ENCODE measurements at regions not wholly inside any gene's neighbourhood (a gene's known extent, or its start where the extent isn't known, plus 50 kb on each side); places are given as distances from the start of the nearest gene placed in this dataset.

DNA sequence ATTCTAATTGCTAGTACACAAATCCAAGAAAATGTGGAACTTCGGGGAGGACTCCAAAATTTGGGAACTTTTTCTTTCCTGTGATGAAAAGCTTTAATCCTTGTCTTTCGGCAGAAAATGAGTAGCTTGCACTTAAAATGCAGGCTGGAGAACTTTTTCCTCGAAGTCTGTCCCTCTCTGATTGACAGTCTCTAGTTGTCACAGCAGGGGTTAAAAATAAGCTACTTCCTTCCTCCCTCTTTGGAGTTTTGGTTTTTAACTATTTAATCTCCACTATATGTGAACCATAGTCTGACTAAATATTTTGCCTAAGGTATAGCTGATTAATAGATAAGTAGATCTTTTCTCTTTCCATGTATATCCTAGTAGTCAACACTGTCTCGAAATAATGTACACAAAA, 66.8 kb upstream of the MBOAT1 start:
- no peak for TF ChIP-seq ZFX (IDR thresholded peaks at IDR 0.05; ENCODE audit: borderline replicate concordance)
- no peak for TF ChIP-seq CTCF (IDR thresholded peaks at IDR 0.05)
- H3K27ac ChIP-seq: no peak overlapping the region

- no peak for TF ChIP-seq CTCF (IDR thresholded peaks at IDR 0.05)
- no peak for TF ChIP-seq ZFX (IDR thresholded peaks at IDR 0.05; ENCODE audit: borderline replicate concordance)
- no peak overlapping the region for H3K27ac ChIP-seq
These were observed 67.5 kb upstream of the MBOAT1 start for GRCh38 chr6:20279608-20280287.

GRCh38 chr6:20280288-20280621, 68.0 kb upstream of the MBOAT1 start:
- no peak overlapping the region for H3K27ac ChIP-seq
- TF ChIP-seq ZFX (IDR thresholded peaks at IDR 0.05; ENCODE audit: borderline replicate concordance) (no peak), CTCF (IDR thresholded peaks at IDR 0.05) (no peak)

GRCh38 chr6:20284672-20285071, 72.4 kb upstream of the MBOAT1 start:
- H3K27ac ChIP-seq: no peak overlapping the region
- no peak for TF ChIP-seq ZFX (IDR thresholded peaks at IDR 0.05; ENCODE audit: borderline replicate concordance)
- TF ChIP-seq CTCF (IDR thresholded peaks at IDR 0.05): no peak

- TF ChIP-seq ZFX (IDR thresholded peaks at IDR 0.05; ENCODE audit: borderline replicate concordance): no peak
- TF ChIP-seq CTCF (IDR thresholded peaks at IDR 0.05): no peak
- H3K27ac ChIP-seq: no peak overlapping the region
These were observed 74.8 kb upstream of the MBOAT1 start for GRCh38 chr6:20286968-20287565.

- no peak for TF ChIP-seq ZFX (IDR thresholded peaks at IDR 0.05; ENCODE audit: borderline replicate concordance)
- TF ChIP-seq CTCF (IDR thresholded peaks at IDR 0.05): peak; percentile 92
- H3K27ac ChIP-seq: no peak overlapping the region
These were observed 79.7 kb upstream of the MBOAT1 start for GRCh38 chr6:20291764-20292580.

DNA sequence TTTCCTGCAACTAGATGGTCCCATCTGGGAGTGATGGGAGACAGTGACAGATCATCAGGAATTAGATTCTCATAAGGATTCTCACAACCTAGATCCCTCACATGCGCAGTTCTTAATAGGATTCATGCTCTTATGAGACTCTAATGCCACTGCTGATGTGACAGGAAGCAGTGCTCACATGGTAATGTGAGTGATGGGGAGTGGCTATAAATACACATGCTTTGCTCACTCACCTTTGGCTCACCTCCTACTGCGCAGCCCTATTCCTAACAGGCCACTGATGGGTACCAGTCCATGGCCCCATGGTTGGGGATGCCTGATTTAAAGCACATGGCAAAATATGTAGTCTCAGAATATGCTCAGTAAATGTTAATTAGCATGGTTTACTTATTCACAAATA, 80.6 kb upstream of the MBOAT1 start:
- H3K27ac ChIP-seq: no peak overlapping the region
- TF ChIP-seq CTCF (IDR thresholded peaks at IDR 0.05): no peak
- TF ChIP-seq ZFX (IDR thresholded peaks at IDR 0.05; ENCODE audit: borderline replicate concordance): no peak

Data from 22Rv1 (cell line).